NCI-H2227 (cell line): ENCODE measurements at regions not wholly inside any gene's neighbourhood (a gene's known extent, or its start where the extent isn't known, plus 50 kb on each side); places are given as distances from the start of the nearest gene placed in this dataset.

Source experiments
- DNase-seq: peaks from one replicate; lab custom pipeline; 2025; ENCODE audit not compliant: unreplicated experiment; lab: John Stamatoyannopoulos, UW

DNA sequence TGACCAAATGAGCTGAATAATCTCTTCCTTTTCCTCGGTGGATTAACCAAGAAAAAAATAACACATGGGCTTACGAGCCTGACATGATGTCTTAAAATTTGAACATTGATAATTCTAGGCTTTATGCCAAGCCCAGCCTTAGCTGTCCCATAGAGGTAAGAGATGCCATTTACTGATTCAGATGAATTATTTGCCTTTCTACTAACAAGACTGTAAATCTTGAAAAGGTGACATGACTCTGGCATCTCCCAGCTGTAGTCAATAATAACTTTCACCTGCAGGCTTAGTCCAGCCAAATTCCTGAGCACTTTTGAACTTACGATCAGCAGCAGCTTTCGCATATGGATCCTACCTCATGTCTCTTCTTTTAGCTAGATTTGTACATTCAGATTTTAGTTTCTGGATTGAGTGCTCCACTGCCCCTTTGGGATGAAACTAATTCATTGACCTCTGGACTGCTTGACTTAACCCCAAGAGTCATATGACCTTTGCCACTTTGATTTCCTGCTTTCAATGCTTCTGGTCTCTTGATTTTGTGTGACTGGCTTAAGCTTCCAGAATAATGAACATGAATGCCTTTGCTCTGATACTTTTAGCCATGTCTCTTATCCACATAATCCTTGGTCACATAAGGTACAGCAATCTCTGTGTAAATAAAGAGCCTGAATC is 876.4 kb upstream of the SLIT2 start:
- DNase-seq, result no peak

DNA sequence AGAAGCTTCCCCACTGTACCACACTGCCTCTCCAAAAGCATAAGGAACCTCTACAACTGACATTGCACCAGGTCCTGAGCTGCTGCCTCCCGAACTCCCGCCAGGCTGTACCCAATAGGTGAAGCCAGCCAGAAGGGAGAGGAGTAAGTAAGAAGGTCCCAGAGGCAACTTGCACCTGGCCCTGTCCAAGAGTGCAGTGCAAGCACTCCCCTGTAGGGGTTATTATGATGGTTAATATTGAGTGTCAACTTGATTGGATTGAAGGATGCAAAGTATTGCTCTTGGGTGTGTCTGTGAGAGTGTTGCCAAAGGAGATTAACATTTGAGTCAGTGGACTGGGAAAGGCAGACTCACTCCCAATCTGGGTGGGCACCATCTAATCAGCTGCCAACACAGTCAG is 879.3 kb upstream of the SLIT2 start:
- no peak for DNase-seq

- no peak for DNase-seq
Observed at GRCh38 chr4:19368800-19369199, 882.9 kb upstream of the SLIT2 start.

GRCh38 chr4:19366916-19367315 is 884.8 kb upstream of the SLIT2 start:
- no peak for DNase-seq

GRCh38 chr4:19358015-19358414 is 893.7 kb upstream of the SLIT2 start:
- DNase-seq, result no peak

GRCh38 chr4:19349416-19349815 is 902.3 kb upstream of the SLIT2 start:
- DNase-seq, result no peak

DNA sequence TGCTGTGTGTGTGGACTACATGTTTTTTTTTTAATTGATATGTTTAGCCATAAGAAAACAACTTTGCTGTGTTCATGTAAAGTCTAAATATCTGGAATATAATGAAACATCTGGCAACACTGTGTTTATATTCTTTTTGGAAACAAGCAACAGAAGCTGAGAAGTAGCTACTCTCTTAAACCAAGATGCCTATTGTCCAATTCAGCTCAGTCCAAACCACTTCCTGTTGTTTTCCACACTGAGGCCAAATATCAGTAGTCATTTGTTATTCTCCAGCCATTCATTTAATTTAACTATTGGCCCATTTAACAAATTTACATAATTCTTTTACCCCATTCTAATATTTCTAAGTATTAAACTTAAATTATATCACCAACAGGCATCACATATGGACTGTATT is 903.0 kb upstream of the SLIT2 start:
- DNase-seq, result no peak

- DNase-seq, result no peak
Observed at GRCh38 chr4:19346636-19347035, 905.1 kb upstream of the SLIT2 start.

- no peak for DNase-seq
Observed at GRCh38 chr4:19329631-19330030, 922.1 kb upstream of the SLIT2 start.

GRCh38 chr4:19329077-19329476 is 922.6 kb upstream of the SLIT2 start:
- no peak for DNase-seq

GRCh38 chr4:19327364-19327763 is 924.3 kb upstream of the SLIT2 start:
- DNase-seq, result no peak

- no peak for DNase-seq
Observed at GRCh38 chr4:19324184-19324583, 927.5 kb upstream of the SLIT2 start.

DNA sequence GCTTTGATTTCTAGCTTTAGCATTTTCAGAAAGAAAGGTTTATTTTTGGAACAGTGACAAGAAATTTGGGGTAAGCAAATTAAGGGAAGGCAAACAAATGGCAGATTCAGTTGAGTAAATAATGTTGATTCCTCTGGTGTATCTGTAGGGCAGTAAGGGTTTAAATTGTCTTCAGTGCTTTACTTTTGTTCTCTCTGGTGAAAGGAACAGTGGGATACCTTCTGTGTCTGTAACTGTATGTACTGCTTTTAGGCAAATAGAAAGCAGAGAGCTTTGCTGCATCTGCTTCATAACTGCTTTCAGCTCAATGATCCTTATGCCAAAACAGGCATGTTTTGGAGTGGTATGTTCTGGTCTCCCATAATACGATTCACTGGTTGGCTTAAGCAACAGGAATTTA is 932.1 kb upstream of the SLIT2 start:
- DNase-seq, result no peak

DNA sequence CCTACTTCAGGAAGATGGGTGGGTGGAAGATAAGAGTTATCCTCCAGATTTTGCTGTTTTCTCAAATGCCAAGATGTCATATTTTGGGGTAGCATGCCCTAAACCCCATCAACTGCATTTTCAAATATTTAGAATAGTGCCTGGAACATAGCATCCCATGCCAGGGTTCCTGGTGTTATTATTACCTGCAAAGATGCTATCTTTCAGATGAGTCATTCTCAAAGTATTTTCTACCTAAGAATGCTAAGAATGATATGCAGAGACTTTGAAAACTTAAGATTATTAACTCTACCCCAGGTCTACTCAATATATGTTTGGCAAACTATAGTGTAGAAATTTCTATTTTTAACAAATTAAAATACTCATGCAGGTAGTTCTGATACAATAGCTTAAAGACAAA is 934.3 kb upstream of the SLIT2 start:
- DNase-seq, result no peak

DNA sequence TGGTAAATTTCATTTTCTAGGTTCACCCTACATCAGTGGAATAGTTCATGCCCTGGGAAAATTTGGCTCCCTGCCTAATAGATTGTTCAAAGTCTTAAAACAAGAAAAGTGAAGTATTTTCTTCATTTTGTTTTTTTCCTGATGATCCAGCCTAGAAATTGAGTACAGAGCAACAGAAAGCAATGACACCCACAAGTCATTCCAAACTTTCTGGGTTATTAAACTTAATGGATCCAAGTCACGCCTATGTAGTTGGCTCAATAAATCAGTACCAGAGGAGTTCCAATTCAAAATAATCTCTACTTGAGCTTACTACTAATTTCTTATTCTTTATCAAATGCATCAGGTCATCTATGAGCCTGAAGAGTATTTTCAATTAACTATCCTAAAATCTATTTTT is 937.6 kb upstream of the SLIT2 start:
- DNase-seq, result no peak

DNA sequence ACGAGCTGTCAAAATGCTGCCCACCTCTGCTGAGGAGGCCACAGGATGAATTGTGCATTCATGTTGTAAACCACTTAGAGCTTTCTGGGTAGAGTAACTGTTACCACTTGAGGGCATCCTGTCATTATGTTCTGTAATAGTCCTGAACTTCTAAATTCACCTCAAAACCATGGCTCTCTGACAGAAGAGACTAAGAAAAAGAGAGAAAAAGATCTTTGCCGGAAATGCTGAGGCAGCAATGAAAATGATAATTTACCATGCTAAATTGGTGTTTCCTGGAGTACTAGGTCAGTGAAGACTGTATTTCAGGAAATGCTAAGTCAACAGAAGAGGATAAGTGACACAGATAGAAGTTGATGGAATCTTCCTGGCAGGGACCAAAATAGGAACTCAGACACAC is 942.3 kb upstream of the SLIT2 start:
- peak; percentile 46 for DNase-seq

DNA sequence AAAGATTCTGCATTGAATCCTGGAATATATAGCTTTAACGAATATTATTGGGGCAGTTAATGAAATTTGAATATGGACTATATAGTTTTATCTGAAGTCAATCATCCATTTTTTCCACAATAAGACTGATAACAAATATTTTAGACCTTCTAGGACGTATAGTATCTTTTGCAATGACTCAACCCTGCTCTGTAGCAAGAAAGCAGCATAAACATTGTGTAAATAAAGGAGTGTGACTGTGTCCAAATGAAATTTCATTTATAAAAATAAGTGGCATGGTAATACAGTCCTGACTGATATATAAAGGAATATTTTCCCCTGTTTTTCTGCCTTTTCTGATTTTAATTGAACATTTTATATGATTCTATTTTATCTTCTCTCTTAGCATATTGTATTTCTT is 947.7 kb upstream of the SLIT2 start:
- DNase-seq, result no peak

GRCh38 chr4:19301527-19301926 is 950.2 kb upstream of the SLIT2 start:
- DNase-seq, result no peak

GRCh38 chr4:19300213-19300612 is 951.5 kb upstream of the SLIT2 start:
- no peak for DNase-seq

DNA sequence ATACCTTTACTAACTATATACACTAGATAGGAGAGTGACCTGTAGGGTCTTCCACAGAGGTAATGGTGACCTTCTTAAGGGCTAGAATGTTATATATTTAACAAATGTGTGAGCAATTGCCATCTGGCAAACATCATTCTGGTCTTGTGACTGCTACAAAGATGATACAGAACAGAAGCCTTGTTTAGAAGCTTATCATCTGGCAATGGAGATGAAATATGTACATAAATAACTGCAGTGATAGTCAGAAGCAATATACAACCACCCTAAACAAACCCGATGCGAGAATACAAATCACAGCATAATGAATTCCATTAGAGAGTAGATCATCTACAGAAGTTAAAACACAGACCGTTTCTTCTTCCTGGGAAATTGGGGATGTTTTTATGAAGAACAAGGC is 952.7 kb upstream of the SLIT2 start:
- no peak for DNase-seq

GRCh38 chr4:19293781-19294180 is 957.9 kb upstream of the SLIT2 start:
- no peak for DNase-seq

- no peak for DNase-seq
Observed at GRCh38 chr4:19293080-19293479, 958.6 kb upstream of the SLIT2 start.

GRCh38 chr4:19286924-19287323 is 964.8 kb upstream of the SLIT2 start:
- DNase-seq, result no peak

DNA sequence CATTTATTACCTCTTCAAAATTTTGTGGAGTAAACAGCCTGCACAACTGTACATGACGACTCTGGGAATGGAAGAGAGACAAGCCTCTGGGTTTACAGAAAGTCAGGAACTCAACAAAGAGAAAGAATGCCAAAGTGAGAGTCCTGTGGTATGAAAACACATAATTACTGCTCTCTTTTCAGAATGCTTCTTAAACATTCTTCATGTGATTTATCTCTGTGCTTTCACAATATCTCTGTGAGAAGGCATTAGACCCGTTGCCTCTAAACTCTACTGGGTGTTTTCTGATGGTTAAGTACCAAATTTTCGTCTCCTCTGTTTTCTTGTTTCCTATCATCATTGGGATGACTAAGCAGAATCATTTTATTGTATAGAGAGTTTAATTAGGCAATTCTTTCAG is 966.6 kb upstream of the SLIT2 start:
- DNase-seq, result no peak
